Esophagus squamous epithelium (tissue), 4 donors: ENCODE measurements at regions not wholly inside any gene's neighbourhood (a gene's known extent, or its start where the extent isn't known, plus 50 kb on each side); places are given as distances from the start of the nearest gene placed in this dataset.

Experiments
- POLR2A ChIP-seq, 4 donors: fragments of 450-650 bp; IDR thresholded peaks; one replicate each; pipeline ENCODE4 v1.6.1; 2017; ENCODE audit warnings: antibody characterized with exemption in 4 of 4, mild to moderate bottlenecking in 4 of 4, moderate library complexity in 3 of 4
- TF ChIP-seq, protein P1 (sequence below), 6 experiments: fragments of 450-650 bp in 4 of 6; fragments of 200-600 bp in 2 of 6; sonication (generic) in 2 of 6; IDR thresholded peaks; one replicate each; pipeline ENCODE4 v1.5.1; 2016 to 2019; ENCODE audit warnings: antibody characterized with exemption in 6 of 6, mild to moderate bottlenecking in 4 of 6, moderate library complexity in 4 of 6

GRCh38 chr11:88015170-88015569 is 160.1 kb downstream of the RAB38 start:
- no peak for TF ChIP-seq POLR2A (IDR thresholded peaks at IDR 0.05)
- TF ChIP-seq, protein P1, sequence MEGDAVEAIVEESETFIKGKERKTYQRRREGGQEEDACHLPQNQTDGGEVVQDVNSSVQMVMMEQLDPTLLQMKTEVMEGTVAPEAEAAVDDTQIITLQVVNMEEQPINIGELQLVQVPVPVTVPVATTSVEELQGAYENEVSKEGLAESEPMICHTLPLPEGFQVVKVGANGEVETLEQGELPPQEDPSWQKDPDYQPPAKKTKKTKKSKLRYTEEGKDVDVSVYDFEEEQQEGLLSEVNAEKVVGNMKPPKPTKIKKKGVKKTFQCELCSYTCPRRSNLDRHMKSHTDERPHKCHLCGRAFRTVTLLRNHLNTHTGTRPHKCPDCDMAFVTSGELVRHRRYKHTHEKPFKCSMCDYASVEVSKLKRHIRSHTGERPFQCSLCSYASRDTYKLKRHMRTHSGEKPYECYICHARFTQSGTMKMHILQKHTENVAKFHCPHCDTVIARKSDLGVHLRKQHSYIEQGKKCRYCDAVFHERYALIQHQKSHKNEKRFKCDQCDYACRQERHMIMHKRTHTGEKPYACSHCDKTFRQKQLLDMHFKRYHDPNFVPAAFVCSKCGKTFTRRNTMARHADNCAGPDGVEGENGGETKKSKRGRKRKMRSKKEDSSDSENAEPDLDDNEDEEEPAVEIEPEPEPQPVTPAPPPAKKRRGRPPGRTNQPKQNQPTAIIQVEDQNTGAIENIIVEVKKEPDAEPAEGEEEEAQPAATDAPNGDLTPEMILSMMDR (IDR thresholded peaks at IDR 0.05) = no peak
